Erythroblast (primary cell): ENCODE measurements at regions not wholly inside any gene's neighbourhood (a gene's known extent, or its start where the extent isn't known, plus 50 kb on each side); places are given as distances from the start of the nearest gene placed in this dataset.

Experiments used
- GATA1 ChIP-seq: IDR thresholded peaks from 2 replicates; pipeline ENCODE4 v1.6.1; 2011; ENCODE audit warnings: low read depth, mild to moderate bottlenecking, control low read depth, low read length, moderate library complexity
- POLR2A ChIP-seq: IDR thresholded peaks from 2 replicates; pipeline ENCODE4 v1.6.1; 2011; ENCODE audit warnings: mild to moderate bottlenecking, low read length

DNA sequence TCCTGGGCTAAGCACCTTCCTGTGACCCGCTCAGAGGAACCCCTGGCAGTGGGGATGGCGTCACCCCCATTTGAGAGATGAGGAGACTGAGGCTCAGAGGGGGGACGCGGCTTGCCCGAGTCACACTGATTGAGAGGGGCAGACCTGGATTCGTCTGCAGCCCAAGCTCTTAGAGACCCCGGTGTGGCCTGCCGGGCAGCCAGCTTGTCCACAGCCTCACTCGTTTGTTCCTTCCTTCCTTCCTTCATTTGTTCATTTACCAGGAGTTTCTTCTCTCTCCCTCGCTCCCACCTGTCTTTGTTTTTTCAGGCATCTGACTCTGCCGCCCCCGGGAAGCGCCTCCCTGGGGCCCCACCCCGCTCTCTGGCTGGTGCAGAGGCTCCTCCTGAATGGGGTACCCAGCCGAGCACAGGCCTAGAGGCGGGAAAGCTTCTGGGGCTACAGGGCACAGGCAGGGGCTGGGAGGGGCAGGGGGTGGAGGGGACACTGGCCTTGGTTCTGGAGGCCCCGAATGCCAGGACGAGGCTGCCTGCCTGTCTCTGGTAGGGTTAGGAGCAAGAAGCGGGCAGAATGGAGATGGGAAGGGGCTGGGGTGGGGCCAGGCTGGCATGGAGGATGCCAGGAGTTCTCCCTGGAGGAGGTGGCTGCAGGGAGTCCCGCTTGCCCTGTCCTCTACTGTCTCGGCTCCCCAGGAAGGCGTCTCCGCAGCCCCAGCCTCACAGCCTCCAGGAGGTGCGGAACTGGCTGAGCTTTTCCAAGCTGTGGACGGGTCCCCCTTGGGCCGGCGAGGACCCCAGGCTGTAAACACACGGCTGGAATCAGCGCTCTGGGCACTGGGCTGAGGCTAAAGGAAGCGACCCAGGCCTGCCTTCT, 91.6 kb downstream of the UNCX start:
- TF ChIP-seq POLR2A (no peak), GATA1 (no peak)
